ENCODE measurements at regions not wholly inside any gene's neighbourhood (a gene's known extent, or its start where the extent isn't known, plus 50 kb on each side); places are given as distances from the start of the nearest gene placed in this dataset.

- Histone ChIP-seq H3K27me3 (ENCODE audit: control insufficient read depth in 2 of 2, insufficient read depth in 2 of 2, low read length in 2 of 2) (no peaks in the 10 kb centered on the region), H3K4me2 (replicated peaks; ENCODE audit: extremely low read depth, low read length, poor library complexity, severe bottlenecking) (no peak overlapping the region), H4K20me1 (ENCODE audit: insufficient read depth, low read length) (no peaks in the 10 kb centered on the region), H3K9ac (ENCODE audit: insufficient read depth, low read length, poor library complexity, severe bottlenecking) (no peak overlapping the region), H3K9me3 (replicated peaks in 1 of 2; ENCODE audit: control insufficient read depth in 1 of 2, insufficient read depth in 1 of 2, low read length in 2 of 2) (no peaks in the 10 kb centered on the region), H2AFZ (ENCODE audit: insufficient read depth, low read depth, low read length, poor library complexity, severe bottlenecking) (no peak overlapping the region), H3K4me3 (replicated peaks in 1 of 3; ENCODE audit: low read depth in 2 of 3, low read length in 3 of 3) (no peak overlapping the region), H3K27ac (ENCODE audit: low read depth in 1 of 2, low read length in 2 of 2) (no peak overlapping the region), H3K4me1 (ENCODE audit: control insufficient read depth in 1 of 2, insufficient read depth in 2 of 2, low read length in 2 of 2) (no peaks in the 10 kb centered on the region), H3K36me3 (replicated peaks in 1 of 2; ENCODE audit: control insufficient read depth in 1 of 2, insufficient read depth in 2 of 2, low read length in 2 of 2) (no peaks in the 10 kb centered on the region), H3K79me2 (ENCODE audit: insufficient read depth, low read length) (no peaks in the 10 kb centered on the region)
- Mint-ChIP-seq H3K36me3 (no peaks in the 10 kb centered on the region), H3K27me3 (ENCODE audit: low read depth in 3 of 3) (peaks cover 0 to 2% (median 0%) of the 10 kb centered on the region in 3 donors), H3K27ac (no peak overlapping the region), H3K4me3 (no peak overlapping the region), H3K4me1 (no peaks in the 10 kb centered on the region), H3K9me3 (peaks cover 0 to 7% (median 2%) of the 10 kb centered on the region in 7 donors)
- intact Hi-C loops (cut with micrococcal nuclease), result no loop called here
- 95% methylated on average over 4 of the region's 10 CpGs for WGBS (ENCODE audit: insufficient coverage)
- DNase-seq, result no peak
- no peak for TF ChIP-seq CTCF (IDR thresholded peaks at IDR 0.05)
Observed at GRCh38 chr2:216804357-216805350, 55.2 kb downstream of the TNP1 start.

GRCh38 chr2:216803791-216804190 is 56.1 kb downstream of the TNP1 start:
- H2AFZ ChIP-seq (ENCODE audit: insufficient read depth, low read depth, low read length, poor library complexity, severe bottlenecking), result no peak overlapping the region
- H3K27me3 Mint-ChIP-seq (ENCODE audit: low read depth in 3 of 3), result peaks cover 0 to 2% (median 0%) of the 10 kb centered on the region in 3 donors
- H3K4me2 ChIP-seq (replicated peaks; ENCODE audit: extremely low read depth, low read length, poor library complexity, severe bottlenecking), result no peak overlapping the region
- no peak overlapping the region for H3K9ac ChIP-seq (ENCODE audit: insufficient read depth, low read length, poor library complexity, severe bottlenecking)
- no peaks in the 10 kb centered on the region for H3K4me1 ChIP-seq (ENCODE audit: control insufficient read depth in 1 of 2, insufficient read depth in 2 of 2, low read length in 2 of 2)
- no peaks in the 10 kb centered on the region for H3K9me3 ChIP-seq (replicated peaks in 1 of 2; ENCODE audit: control insufficient read depth in 1 of 2, insufficient read depth in 1 of 2, low read length in 2 of 2)
- H3K4me3 ChIP-seq (replicated peaks in 1 of 3; ENCODE audit: low read depth in 2 of 3, low read length in 3 of 3), result no peak overlapping the region
- TF ChIP-seq CTCF (IDR thresholded peaks at IDR 0.05), result no peak
- no peaks in the 10 kb centered on the region for H4K20me1 ChIP-seq (ENCODE audit: insufficient read depth, low read length)
- intact Hi-C loops (cut with micrococcal nuclease), result no loop called here
- peaks cover 0 to 7% (median 2%) of the 10 kb centered on the region in 7 donors for H3K9me3 Mint-ChIP-seq
- 88% methylated on average over 7 of the region's 13 CpGs for WGBS (ENCODE audit: insufficient coverage)
- H3K27ac Mint-ChIP-seq, result no peak overlapping the region
- H3K4me3 Mint-ChIP-seq, result no peak overlapping the region
- H3K36me3 ChIP-seq (replicated peaks in 1 of 2; ENCODE audit: control insufficient read depth in 1 of 2, insufficient read depth in 2 of 2, low read length in 2 of 2), result no peaks in the 10 kb centered on the region
- H3K4me1 Mint-ChIP-seq, result no peaks in the 10 kb centered on the region
- no peak overlapping the region for H3K27ac ChIP-seq (ENCODE audit: low read depth in 1 of 2, low read length in 2 of 2)
- no peaks in the 10 kb centered on the region for H3K79me2 ChIP-seq (ENCODE audit: insufficient read depth, low read length)
- H3K36me3 Mint-ChIP-seq, result no peaks in the 10 kb centered on the region
- no peak for DNase-seq
- H3K27me3 ChIP-seq (ENCODE audit: control insufficient read depth in 2 of 2, insufficient read depth in 2 of 2, low read length in 2 of 2), result no peaks in the 10 kb centered on the region

Data from CD14-positive monocyte (primary cell).